Progenitor cell of endocrine pancreas (in vitro differentiated cells): ENCODE measurements at regions not wholly inside any gene's neighbourhood (a gene's known extent, or its start where the extent isn't known, plus 50 kb on each side); places are given as distances from the start of the nearest gene placed in this dataset.

Source experiments
- DNase-seq: peaks from one replicate; pipeline ENCODE4 v3.0.0; 2021; ENCODE audit warnings: low spot score; ENCODE audit not compliant: unreplicated experiment
- H3K27ac Mint-ChIP-seq: 2 replicates; pipeline ENCODE4 v1.8.0; 2021; ENCODE audit warnings: mild to moderate bottlenecking, moderate library complexity, mixed read lengths
- H3K27me3 Mint-ChIP-seq: 2 replicates; pipeline ENCODE4 v1.8.0; 2021; ENCODE audit warnings: mixed read lengths
- H3K36me3 Mint-ChIP-seq: 2 replicates; pipeline ENCODE4 v1.8.0; 2022; ENCODE audit warnings: mixed read lengths; ENCODE audit not compliant: insufficient read depth
- H3K4me1 Mint-ChIP-seq: 2 replicates; pipeline ENCODE4 v1.8.0; 2021; ENCODE audit warnings: low read depth, mixed read lengths
- H3K4me3 Mint-ChIP-seq: 2 replicates; pipeline ENCODE4 v1.8.0; 2021; ENCODE audit warnings: low read depth, mild to moderate bottlenecking, moderate library complexity, mixed read lengths
- H3K9me3 Mint-ChIP-seq: 2 replicates; pipeline ENCODE4 v1.8.0; 2021; ENCODE audit warnings: low read depth, mixed read lengths
- TF ChIP-seq, protein P1 (sequence below): fragments of 200-600 bp; sonication (generic); IDR thresholded peaks from one replicate; pipeline ENCODE4 v1.5.0; 2021; ENCODE audit warnings: antibody characterized with exemption, mild to moderate bottlenecking; ENCODE audit not compliant: unreplicated experiment

- Mint-ChIP-seq H3K4me1 (peaks cover 31% of the 10 kb centered on the region), H3K27ac (peak overlapping the region; percentile 86), H3K4me3 (no peak overlapping the region), H3K27me3 (peaks cover 27% of the 10 kb centered on the region), H3K36me3 (no peaks in the 10 kb centered on the region), H3K9me3 (peaks cover 6% of the 10 kb centered on the region)
- TF ChIP-seq, protein P1, sequence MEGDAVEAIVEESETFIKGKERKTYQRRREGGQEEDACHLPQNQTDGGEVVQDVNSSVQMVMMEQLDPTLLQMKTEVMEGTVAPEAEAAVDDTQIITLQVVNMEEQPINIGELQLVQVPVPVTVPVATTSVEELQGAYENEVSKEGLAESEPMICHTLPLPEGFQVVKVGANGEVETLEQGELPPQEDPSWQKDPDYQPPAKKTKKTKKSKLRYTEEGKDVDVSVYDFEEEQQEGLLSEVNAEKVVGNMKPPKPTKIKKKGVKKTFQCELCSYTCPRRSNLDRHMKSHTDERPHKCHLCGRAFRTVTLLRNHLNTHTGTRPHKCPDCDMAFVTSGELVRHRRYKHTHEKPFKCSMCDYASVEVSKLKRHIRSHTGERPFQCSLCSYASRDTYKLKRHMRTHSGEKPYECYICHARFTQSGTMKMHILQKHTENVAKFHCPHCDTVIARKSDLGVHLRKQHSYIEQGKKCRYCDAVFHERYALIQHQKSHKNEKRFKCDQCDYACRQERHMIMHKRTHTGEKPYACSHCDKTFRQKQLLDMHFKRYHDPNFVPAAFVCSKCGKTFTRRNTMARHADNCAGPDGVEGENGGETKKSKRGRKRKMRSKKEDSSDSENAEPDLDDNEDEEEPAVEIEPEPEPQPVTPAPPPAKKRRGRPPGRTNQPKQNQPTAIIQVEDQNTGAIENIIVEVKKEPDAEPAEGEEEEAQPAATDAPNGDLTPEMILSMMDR: no peak
- DNase-seq: no peak
Observed at GRCh38 chr5:2111569-2112105, 228.9 kb upstream of the IRX4 start.

- H3K4me1 Mint-ChIP-seq: peaks cover 31% of the 10 kb centered on the region
- peaks cover 28% of the 10 kb centered on the region for H3K27me3 Mint-ChIP-seq
- H3K36me3 Mint-ChIP-seq: peaks cover 2% of the 10 kb centered on the region
- TF ChIP-seq, protein P1: no peak
- DNase-seq: no peak
- H3K27ac Mint-ChIP-seq: peak overlapping the region; percentile 84
- no peak overlapping the region for H3K4me3 Mint-ChIP-seq
- H3K9me3 Mint-ChIP-seq: peaks cover 13% of the 10 kb centered on the region
Observed at GRCh38 chr5:2110934-2111462, 228.3 kb upstream of the IRX4 start.

- peak overlapping the region; percentile 84 for H3K27ac Mint-ChIP-seq
- no peak overlapping the region for H3K4me3 Mint-ChIP-seq
- DNase-seq: no peak
- peaks cover 4% of the 10 kb centered on the region for H3K36me3 Mint-ChIP-seq
- H3K9me3 Mint-ChIP-seq: peaks cover 16% of the 10 kb centered on the region
- peaks cover 28% of the 10 kb centered on the region for H3K27me3 Mint-ChIP-seq
- TF ChIP-seq, protein P1: peak; percentile 36
- H3K4me1 Mint-ChIP-seq: peaks cover 31% of the 10 kb centered on the region
Observed at GRCh38 chr5:2110137-2110933, 227.6 kb upstream of the IRX4 start.

DNA sequence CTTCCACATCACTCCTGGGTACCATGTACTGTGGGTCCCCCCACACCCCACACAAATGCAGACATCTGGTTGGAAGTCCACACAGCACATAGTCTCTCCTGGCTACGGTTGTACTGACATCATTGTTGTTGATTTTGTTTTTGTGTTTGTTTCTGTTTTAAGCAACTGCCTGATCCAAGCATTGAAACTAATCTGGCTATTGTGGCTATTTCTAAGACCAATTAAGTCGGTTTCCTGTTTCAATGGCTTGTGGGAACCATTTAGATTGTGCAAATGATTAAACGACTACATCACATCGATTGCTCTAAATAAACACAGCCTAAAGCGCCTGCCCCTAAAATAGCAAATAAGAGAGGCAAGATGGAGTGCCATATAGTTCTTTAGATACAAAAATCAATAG is 226.8 kb upstream of the IRX4 start:
- no peak for DNase-seq
- no peak overlapping the region for H3K4me3 Mint-ChIP-seq
- peak overlapping the region; percentile 51 for H3K27ac Mint-ChIP-seq
- peaks cover 31% of the 10 kb centered on the region for H3K4me1 Mint-ChIP-seq
- TF ChIP-seq, protein P1: no peak
- H3K36me3 Mint-ChIP-seq: peaks cover 4% of the 10 kb centered on the region
- H3K9me3 Mint-ChIP-seq: peaks cover 14% of the 10 kb centered on the region
- peaks cover 21% of the 10 kb centered on the region for H3K27me3 Mint-ChIP-seq

- H3K4me3 Mint-ChIP-seq: no peak overlapping the region
- no peak overlapping the region for H3K27ac Mint-ChIP-seq
- H3K4me1 Mint-ChIP-seq: peaks cover 17% of the 10 kb centered on the region
- peaks cover 14% of the 10 kb centered on the region for H3K9me3 Mint-ChIP-seq
- TF ChIP-seq, protein P1: no peak
- peaks cover 10% of the 10 kb centered on the region for H3K27me3 Mint-ChIP-seq
- no peak for DNase-seq
- H3K36me3 Mint-ChIP-seq: peaks cover 4% of the 10 kb centered on the region
Observed at GRCh38 chr5:2106721-2107120, 224.0 kb upstream of the IRX4 start.
